ENCODE measurements at regions not wholly inside any gene's neighbourhood (a gene's known extent, or its start where the extent isn't known, plus 50 kb on each side); places are given as distances from the start of the nearest gene placed in this dataset.

- TF ChIP-seq CTCF (IDR thresholded peaks at IDR 0.05 in 2 of 3, conservative IDR thresholded peaks at IDR 0.05 in 1 of 3; ENCODE audit: borderline replicate concordance in 1 of 3, insufficient read depth in 1 of 3, low read depth in 2 of 3, low read length in 2 of 3) (no peak), EZH2 (IDR thresholded peaks at IDR 0.05) (no peak), REST (IDR thresholded peaks at IDR 0.05; ENCODE audit: low read depth) (no peak), POLR2A (IDR thresholded peaks at IDR 0.05; ENCODE audit: borderline replicate concordance, extremely low read depth, insufficient read depth, insufficient read length) (no peak), SP1 (IDR thresholded peaks at IDR 0.05; ENCODE audit: low read depth) (no peak), MAX (IDR thresholded peaks at IDR 0.05) (no peak), YY1 (IDR thresholded peaks at IDR 0.05; ENCODE audit: extremely low read depth, insufficient replicate concordance, low read depth, low read length) (no peak), CBX3 (IDR thresholded peaks at IDR 0.05; ENCODE audit: low read depth) (no peak), JUND (IDR thresholded peaks at IDR 0.05) (no peak), SIN3A (IDR thresholded peaks at IDR 0.05; ENCODE audit: low read depth) (no peak)
Observed at GRCh38 chr6:156058356-156058755, 602.7 kb upstream of the NOX3 start.
